ENCODE measurements at regions not wholly inside any gene's neighbourhood (a gene's known extent, or its start where the extent isn't known, plus 50 kb on each side); places are given as distances from the start of the nearest gene placed in this dataset.

GRCh38 chr13:40429706-40430545 is 236.5 kb downstream of the FOXO1 start:
- TF ChIP-seq, protein P1, sequence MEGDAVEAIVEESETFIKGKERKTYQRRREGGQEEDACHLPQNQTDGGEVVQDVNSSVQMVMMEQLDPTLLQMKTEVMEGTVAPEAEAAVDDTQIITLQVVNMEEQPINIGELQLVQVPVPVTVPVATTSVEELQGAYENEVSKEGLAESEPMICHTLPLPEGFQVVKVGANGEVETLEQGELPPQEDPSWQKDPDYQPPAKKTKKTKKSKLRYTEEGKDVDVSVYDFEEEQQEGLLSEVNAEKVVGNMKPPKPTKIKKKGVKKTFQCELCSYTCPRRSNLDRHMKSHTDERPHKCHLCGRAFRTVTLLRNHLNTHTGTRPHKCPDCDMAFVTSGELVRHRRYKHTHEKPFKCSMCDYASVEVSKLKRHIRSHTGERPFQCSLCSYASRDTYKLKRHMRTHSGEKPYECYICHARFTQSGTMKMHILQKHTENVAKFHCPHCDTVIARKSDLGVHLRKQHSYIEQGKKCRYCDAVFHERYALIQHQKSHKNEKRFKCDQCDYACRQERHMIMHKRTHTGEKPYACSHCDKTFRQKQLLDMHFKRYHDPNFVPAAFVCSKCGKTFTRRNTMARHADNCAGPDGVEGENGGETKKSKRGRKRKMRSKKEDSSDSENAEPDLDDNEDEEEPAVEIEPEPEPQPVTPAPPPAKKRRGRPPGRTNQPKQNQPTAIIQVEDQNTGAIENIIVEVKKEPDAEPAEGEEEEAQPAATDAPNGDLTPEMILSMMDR (IDR thresholded peaks at IDR 0.05; ENCODE audit: borderline replicate concordance, extremely low read depth, insufficient read depth), result no peak
- FAIRE-seq (no peak), DNase-seq (no peak)
- Histone ChIP-seq H3K9me3 (ENCODE audit: control insufficient read depth in 2 of 3, insufficient read depth in 1 of 3, low read length in 3 of 3) (no peaks in the 10 kb centered on the region), H3K9ac (ENCODE audit: low read length in 3 of 3) (no peak overlapping the region), H3K27ac (ENCODE audit: low read depth in 2 of 2, low read length in 2 of 2) (no peak overlapping the region), H3K36me3 (ENCODE audit: control insufficient read depth in 2 of 3, insufficient read depth in 3 of 3, low read length in 3 of 3) (no peaks in the 10 kb centered on the region), H3K4me1 (ENCODE audit: control insufficient read depth in 2 of 3, insufficient read depth in 2 of 3, low read depth in 1 of 3, low read length in 3 of 3) (no peaks in the 10 kb centered on the region), H3K4me3 (ENCODE audit: low read length in 3 of 3) (no peak overlapping the region), H3K27me3 (ENCODE audit: control insufficient read depth, insufficient read depth, low read length) (no peaks in the 10 kb centered on the region)
- intact Hi-C loops (cut with DNase I), result no loop called here

DNA sequence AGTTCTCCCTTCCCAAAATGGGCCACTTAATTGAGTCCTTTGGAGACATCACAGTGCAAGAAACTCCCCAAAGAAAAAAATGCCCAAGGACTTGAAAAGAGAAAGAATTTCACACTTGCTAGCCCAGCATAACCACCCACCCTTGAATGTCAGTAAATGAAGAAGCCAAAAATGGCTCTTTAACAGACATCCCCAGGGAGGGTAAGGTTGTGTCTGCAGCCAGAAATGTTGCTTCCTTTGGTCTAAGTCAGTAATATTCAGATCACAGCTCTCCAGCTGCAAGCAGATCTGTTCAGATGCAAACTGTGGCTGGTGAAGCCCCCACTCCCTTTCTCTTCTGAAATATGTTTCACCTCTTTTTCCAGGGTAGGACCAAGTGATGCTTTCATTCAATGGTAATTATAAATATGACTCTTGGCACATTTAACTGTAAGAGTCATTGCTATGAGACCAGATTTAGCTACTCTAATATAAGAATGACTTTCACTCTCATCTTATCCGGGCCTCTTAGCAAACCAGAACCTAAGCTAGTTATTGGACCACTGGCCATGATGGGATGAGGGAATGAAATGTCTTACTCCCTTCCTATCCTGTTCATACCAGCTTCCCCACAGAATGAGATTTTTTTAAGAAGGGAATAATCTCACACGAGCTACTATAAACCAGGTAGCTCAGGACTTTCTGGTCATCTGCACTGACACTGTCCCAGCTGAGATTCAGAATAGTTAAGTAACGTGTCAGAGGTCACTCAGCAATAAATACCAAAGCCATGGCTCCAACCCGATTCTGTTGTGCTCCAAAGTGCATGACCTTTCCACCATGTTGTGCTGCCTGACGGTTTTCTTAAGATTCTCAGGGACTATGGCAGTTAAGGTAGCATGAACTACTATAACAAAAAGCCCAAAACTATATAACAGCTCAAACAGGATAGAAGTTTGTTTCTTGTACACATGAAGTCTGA is 234.1 kb downstream of the FOXO1 start:
- DNase-seq, result no peak
- no peaks in the 10 kb centered on the region for H3K36me3 ChIP-seq (ENCODE audit: control insufficient read depth in 2 of 3, insufficient read depth in 3 of 3, low read length in 3 of 3)
- TF ChIP-seq, protein P1 (IDR thresholded peaks at IDR 0.05; ENCODE audit: borderline replicate concordance, extremely low read depth, insufficient read depth), result no peak
- intact Hi-C loops (cut with DNase I), result no loop called here
- H3K4me3 ChIP-seq (ENCODE audit: low read length in 3 of 3), result no peak overlapping the region
- H3K9me3 ChIP-seq (ENCODE audit: control insufficient read depth in 2 of 3, insufficient read depth in 1 of 3, low read length in 3 of 3), result no peaks in the 10 kb centered on the region
- no peaks in the 10 kb centered on the region for H3K4me1 ChIP-seq (ENCODE audit: control insufficient read depth in 2 of 3, insufficient read depth in 2 of 3, low read depth in 1 of 3, low read length in 3 of 3)
- no peak overlapping the region for H3K27ac ChIP-seq (ENCODE audit: low read depth in 2 of 2, low read length in 2 of 2)
- H3K9ac ChIP-seq (ENCODE audit: low read length in 3 of 3), result no peak overlapping the region
- no peaks in the 10 kb centered on the region for H3K27me3 ChIP-seq (ENCODE audit: control insufficient read depth, insufficient read depth, low read length)
- no peak for FAIRE-seq

- no peak for FAIRE-seq
- H3K27me3 ChIP-seq (ENCODE audit: control insufficient read depth, insufficient read depth, low read length), result no peaks in the 10 kb centered on the region
- H3K4me3 ChIP-seq (ENCODE audit: low read length in 3 of 3), result no peak overlapping the region
- no peak overlapping the region for H3K9ac ChIP-seq (ENCODE audit: low read length in 3 of 3)
- H3K36me3 ChIP-seq (ENCODE audit: control insufficient read depth in 2 of 3, insufficient read depth in 3 of 3, low read length in 3 of 3), result no peaks in the 10 kb centered on the region
- DNase-seq, result no peak
- no peaks in the 10 kb centered on the region for H3K4me1 ChIP-seq (ENCODE audit: control insufficient read depth in 2 of 3, insufficient read depth in 2 of 3, low read depth in 1 of 3, low read length in 3 of 3)
- TF ChIP-seq, protein P1 (IDR thresholded peaks at IDR 0.05; ENCODE audit: borderline replicate concordance, extremely low read depth, insufficient read depth), result no peak
- intact Hi-C loops (cut with DNase I), result no loop called here
- no peak overlapping the region for H3K27ac ChIP-seq (ENCODE audit: low read depth in 2 of 2, low read length in 2 of 2)
- no peaks in the 10 kb centered on the region for H3K9me3 ChIP-seq (ENCODE audit: control insufficient read depth in 2 of 3, insufficient read depth in 1 of 3, low read length in 3 of 3)
Measured at GRCh38 chr13:40433001-40433400, 233.4 kb downstream of the FOXO1 start.
